GM21526 (cell line): ENCODE measurements at regions not wholly inside any gene's neighbourhood (a gene's known extent, or its start where the extent isn't known, plus 50 kb on each side); places are given as distances from the start of the nearest gene placed in this dataset.

Experiments used
- ATAC-seq: cut with Tn5 transposase; IDR thresholded peaks from one replicate; pipeline ENCODE4 v1.9.1; 2021; ENCODE audit warnings: moderate library complexity; ENCODE audit not compliant: unreplicated experiment, low FRiP score

DNA sequence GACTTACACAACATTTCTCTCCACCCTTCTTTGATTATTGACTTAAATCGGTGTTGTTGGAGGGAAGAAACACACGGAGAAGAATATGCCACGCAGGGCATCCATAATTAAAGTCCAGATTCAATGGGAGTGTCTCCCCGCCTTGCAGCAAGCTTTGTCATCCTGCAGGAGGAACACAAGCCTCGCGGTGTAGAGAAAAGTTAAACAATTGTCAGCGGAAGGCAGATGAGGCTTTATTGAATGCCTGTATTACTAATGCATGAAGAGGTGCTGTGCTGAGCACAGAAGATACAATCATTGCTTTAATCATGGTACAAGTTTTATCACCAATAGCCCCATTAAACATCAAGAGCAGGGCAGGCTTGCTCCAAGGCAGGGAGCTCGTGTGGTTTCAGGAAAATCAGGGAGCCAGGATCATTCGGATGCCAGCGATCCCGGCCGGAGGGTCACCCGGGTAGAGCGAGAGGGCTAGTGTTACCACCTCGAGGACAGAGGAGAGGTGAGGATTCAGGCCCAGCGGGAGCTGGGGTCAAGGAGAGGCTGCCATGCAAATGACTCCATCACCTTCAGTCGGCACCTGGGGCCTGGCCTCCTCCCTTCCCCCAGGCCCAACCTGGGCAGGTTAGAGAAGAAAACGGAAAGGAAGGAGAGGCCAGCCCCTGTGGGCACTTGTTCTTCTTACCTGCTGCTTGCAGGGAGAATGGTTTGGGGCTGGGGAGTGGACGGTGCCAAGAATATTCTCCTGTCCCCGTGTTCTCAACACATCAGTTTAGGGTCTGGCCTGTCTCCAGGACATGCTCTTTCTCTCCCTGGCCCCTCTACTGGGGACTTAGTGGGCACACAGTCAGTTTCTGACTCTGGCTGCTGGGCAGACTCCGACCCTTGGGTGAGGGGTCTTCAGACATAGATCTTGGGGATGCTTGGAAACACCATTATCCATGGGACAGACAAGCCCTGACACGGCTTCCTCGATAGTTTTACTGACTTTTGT is 289.5 kb downstream of the IRX2 start:
- no peak for ATAC-seq

DNA sequence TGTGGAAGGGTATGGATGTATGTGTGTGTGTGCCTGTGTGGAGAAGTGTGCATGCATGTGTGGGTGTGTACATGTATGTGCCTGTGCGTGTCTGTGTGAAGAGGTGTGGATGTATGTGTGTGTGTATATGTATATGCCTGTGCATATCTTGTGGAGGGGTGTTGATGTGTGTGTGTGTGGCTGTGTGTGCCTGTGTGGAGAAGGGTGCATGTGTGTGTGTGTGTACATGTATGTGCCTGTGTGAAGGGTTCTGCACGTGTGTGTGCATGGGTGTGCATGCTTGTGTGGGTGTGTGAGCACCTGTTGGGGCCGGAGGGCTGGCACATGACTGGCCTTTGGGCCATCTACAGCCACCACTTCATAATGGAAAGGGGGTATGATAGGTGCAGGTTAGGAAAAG is 291.4 kb downstream of the IRX2 start:
- ATAC-seq: no peak

- ATAC-seq: no peak
Measured at GRCh38 chr5:2459251-2459650, 292.2 kb downstream of the IRX2 start.

- no peak for ATAC-seq
Measured at GRCh38 chr5:2455878-2456277, 295.6 kb downstream of the IRX2 start.

DNA sequence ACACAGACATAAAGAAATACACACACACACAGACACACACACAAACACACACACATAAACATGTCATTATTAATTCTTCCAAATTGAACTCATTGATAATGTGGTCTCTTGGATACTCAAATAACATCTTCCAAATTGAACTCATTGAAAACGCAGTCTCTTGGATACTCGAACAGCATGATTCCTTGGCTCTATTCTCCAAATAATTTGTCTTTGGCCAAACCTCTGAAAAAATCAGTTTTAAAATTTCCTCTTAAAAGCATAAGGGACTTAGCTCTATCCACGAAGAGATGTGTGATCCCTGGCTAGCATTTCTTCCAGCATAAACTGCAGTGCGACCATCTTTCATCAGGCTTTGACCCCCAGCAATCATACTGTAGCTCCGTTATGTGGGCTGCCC is 296.6 kb downstream of the IRX2 start:
- no peak for ATAC-seq

- ATAC-seq: no peak
Measured at GRCh38 chr5:2453781-2454180, 297.7 kb downstream of the IRX2 start.

GRCh38 chr5:2451100-2451499 is 300.4 kb downstream of the IRX2 start:
- ATAC-seq: no peak

GRCh38 chr5:2442496-2443354 is 308.8 kb downstream of the IRX2 start:
- no peak for ATAC-seq

GRCh38 chr5:2441495-2442180 is 309.8 kb downstream of the IRX2 start:
- ATAC-seq: no peak

GRCh38 chr5:2439608-2440007 is 311.9 kb downstream of the IRX2 start:
- no peak for ATAC-seq

- no peak for ATAC-seq
Measured at GRCh38 chr5:2433086-2433485, 318.4 kb downstream of the IRX2 start.

- no peak for ATAC-seq
Measured at GRCh38 chr5:2432076-2432920, 319.2 kb downstream of the IRX2 start.

- ATAC-seq: no peak
Measured at GRCh38 chr5:2430606-2431005, 320.9 kb downstream of the IRX2 start.

DNA sequence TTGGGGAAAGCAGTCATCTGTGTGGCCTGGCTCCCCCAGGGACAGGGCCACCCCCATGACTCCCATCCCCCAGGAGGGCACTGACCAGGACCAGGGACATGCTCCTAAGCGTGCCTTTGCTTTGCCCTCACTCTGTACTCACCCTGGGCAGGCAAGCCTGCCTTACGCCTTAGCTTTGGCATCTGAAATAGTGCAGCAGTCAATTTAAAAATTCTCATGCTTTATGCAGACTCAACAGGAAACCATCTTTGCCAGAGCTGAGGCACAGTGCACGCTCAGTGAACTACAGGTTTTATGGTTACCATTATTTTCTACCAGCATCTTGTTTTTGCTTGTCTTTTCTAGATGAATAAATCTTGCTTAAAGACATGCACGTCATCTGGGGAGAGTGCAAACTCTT is 323.5 kb downstream of the IRX2 start:
- no peak for ATAC-seq

DNA sequence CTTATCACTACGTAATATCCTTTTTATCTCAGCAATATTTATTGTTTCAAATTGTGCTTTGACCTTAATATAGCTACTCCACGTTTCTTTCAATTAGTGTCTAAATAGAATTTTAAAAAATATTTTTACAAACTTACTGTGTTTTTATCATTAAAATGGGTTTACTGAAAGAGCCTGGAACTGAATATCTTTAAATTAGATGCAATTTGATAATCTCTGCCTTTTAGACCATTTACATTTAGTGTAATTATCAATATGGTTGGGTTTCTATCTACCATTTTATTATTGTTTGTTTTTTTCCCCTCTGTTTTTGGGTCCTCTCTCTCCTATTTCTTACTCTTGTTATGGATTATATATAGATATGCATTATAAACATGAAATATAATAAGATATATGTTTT is 327.8 kb downstream of the IRX2 start:
- ATAC-seq: no peak

DNA sequence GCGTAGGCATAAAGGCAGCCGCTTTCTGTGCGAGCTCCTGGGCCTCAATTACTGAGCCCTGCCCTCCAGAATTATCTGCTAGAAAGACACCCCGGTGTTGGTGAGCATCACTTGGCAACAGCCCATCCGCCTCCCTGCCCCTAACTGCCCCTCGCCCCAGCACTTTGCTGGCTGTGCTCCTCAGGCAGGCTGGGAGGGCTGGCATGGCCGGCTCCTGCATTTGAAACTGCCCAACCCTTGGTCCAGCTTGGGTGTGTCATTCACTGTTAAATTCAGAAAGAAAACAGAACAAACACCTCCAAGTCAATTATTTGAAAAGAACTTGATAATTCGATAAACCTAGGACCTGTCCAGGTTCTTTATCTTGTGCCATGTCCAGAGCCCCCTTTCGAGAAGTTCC is 334.2 kb downstream of the IRX2 start:
- no peak for ATAC-seq

DNA sequence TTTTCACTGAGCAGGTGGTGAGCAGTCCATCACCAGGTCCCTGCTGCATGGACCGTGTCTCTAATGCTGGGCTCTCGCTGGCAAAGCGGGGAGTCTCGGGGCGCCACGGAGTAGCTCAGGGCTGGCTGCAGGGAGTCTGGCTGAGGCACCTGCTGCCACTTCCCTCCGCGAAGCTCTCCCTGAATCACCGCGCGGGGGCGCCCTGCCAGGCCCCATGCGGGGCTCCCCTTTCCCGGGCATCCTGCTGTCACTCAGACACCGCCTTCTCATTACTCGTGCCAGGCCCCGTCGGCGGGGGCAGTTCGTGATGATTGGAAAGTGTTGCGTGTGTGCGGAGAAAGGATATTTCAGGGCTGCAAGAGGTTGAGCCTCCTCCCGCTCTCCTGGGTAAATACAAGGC is 335.8 kb downstream of the IRX2 start:
- ATAC-seq: no peak

GRCh38 chr5:2410451-2410850 is 341.0 kb downstream of the IRX2 start:
- ATAC-seq: no peak

DNA sequence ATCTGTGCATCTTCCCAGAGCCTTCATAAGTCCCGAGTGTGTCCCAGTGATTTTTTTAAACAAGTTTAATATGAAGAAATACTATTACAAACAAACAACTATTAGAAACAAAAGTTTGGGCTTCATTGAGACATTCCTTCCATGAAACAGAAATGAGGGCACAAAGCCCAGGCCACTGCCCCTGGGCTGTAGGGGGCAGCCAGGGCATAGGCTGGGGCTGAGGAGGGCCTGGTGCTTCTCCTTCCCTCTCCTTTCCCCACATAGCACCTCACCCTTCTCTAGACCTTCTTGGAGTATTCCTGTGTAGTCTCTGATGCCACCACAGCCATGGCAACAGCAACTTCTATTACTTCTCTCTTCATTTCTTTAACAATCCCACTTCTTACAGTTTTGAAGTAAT is 348.2 kb downstream of the IRX2 start:
- ATAC-seq: no peak

DNA sequence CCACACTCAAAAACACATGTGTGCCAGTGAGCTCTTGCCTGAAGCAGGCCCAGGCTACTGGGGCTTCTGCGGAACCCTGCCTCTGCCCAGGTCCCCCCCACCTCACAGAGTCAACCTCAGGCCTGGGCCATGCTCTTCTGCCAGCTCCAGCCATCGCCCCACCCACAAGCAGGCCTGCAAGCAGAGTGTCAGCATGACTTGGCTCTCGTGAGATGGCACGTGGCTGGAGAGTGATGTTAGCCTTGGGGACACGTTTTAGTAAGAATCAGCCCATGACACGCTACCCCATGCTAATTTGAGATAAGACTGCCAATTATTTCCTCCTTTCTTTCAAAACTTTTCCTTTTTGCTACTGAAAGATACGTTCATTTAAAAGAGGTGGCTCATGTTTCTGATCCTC is 351.7 kb downstream of the IRX2 start:
- no peak for ATAC-seq
